A549 (cell line): ENCODE measurements at regions not wholly inside any gene's neighbourhood (a gene's known extent, or its start where the extent isn't known, plus 50 kb on each side); places are given as distances from the start of the nearest gene placed in this dataset.

ENCODE experiments used
- EP300 ChIP-seq, 2 experiments: fragments of >200 bp; sonication (Bioruptor Twin); formaldehyde crosslinking; IDR thresholded peaks; 2 replicates in 1 of 2; 3 replicates in 1 of 2; pipeline ENCODE4 v1.6.1; 2016 to 2017
- MYC ChIP-seq: IDR thresholded peaks from 2 replicates; pipeline ENCODE4 v1.6.1; 2012; ENCODE audit warnings: mild to moderate bottlenecking, inconsistent platforms, low read length, improper control_type of control experiment, borderline replicate concordance
- NFE2L2 ChIP-seq: fragments of 150-350 bp; conservative IDR thresholded peaks from 2 replicates; pipeline ENCODE4 v1.6.1; 2014; ENCODE audit warnings: low read length
- POLR2A ChIP-seq: IDR thresholded peaks from 2 replicates; pipeline ENCODE4 v1.6.1; 2012; ENCODE audit warnings: mild to moderate bottlenecking, low read length
- RAD21 ChIP-seq, 2 experiments: fragments of >200 bp in 1 of 2; sonication (Bioruptor Twin) in 1 of 2; formaldehyde crosslinking in 1 of 2; IDR thresholded peaks in 1 of 2; conservative IDR thresholded peaks in 1 of 2; 2 replicates in 1 of 2; 3 replicates in 1 of 2; pipeline ENCODE4 v1.6.1; 2012 to 2018; ENCODE audit warnings: inconsistent platforms in 1 of 2
- RFX5 ChIP-seq: fragments of 450-650 bp; IDR thresholded peaks from 2 replicates; pipeline ENCODE4 v1.7.1; 2014; ENCODE audit warnings: antibody characterized with exemption, mild to moderate bottlenecking, moderate library complexity
- SMC3 ChIP-seq: fragments of >200 bp; sonication (Bioruptor Twin); formaldehyde crosslinking; IDR thresholded peaks from 3 replicates; pipeline ENCODE4 v1.6.1; 2018; ENCODE audit warnings: inconsistent platforms
- TF ChIP-seq, protein P1 (sequence below): fragments of >200 bp; sonication (Bioruptor Twin); formaldehyde crosslinking; IDR thresholded peaks from 3 replicates; pipeline ENCODE4 v1.5.1; 2016
- TF ChIP-seq, protein P2 (sequence below): IDR thresholded peaks from 2 replicates; pipeline ENCODE4 v1.6.1; 2012
- TF ChIP-seq, protein P3 (sequence below): fragments of 200-600 bp; sonication (generic); IDR thresholded peaks from 2 replicates; pipeline ENCODE4 v1.6.1; 2016; ENCODE audit warnings: antibody characterized with exemption, mild to moderate bottlenecking, moderate library complexity

DNA sequence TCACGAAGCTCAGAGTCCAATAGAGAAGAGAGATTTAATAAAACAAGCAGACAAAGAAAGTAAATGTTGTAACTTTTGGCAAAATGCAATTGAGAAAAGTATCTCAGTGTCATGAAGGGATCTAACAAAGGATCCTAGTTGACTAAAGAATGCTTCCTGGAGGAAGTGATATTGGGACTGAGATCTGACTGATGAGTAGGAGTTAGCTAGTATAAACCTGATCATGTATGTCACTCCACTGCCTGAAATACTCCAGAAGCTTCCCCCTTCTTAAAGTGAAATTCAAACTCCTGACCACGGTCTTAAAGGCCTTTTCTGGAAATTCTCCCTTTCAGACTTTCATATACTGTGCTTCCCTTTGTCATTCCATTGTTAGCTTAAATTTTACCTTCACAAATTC, 1102.4 kb upstream of the ZEB2 start:
- TF ChIP-seq, protein P1, sequence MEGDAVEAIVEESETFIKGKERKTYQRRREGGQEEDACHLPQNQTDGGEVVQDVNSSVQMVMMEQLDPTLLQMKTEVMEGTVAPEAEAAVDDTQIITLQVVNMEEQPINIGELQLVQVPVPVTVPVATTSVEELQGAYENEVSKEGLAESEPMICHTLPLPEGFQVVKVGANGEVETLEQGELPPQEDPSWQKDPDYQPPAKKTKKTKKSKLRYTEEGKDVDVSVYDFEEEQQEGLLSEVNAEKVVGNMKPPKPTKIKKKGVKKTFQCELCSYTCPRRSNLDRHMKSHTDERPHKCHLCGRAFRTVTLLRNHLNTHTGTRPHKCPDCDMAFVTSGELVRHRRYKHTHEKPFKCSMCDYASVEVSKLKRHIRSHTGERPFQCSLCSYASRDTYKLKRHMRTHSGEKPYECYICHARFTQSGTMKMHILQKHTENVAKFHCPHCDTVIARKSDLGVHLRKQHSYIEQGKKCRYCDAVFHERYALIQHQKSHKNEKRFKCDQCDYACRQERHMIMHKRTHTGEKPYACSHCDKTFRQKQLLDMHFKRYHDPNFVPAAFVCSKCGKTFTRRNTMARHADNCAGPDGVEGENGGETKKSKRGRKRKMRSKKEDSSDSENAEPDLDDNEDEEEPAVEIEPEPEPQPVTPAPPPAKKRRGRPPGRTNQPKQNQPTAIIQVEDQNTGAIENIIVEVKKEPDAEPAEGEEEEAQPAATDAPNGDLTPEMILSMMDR: no peak
- TF ChIP-seq RFX5 (no peak), EP300 (IDR thresholded peaks at IDR 0.05) (no peak), MYC (no peak), RAD21 (conservative IDR thresholded peaks at IDR 0.05 in 1 of 2, IDR thresholded peaks at IDR 0.05 in 1 of 2) (no peak), NFE2L2 (no peak), SMC3 (no peak), POLR2A (no peak)
- TF ChIP-seq, protein P2, sequence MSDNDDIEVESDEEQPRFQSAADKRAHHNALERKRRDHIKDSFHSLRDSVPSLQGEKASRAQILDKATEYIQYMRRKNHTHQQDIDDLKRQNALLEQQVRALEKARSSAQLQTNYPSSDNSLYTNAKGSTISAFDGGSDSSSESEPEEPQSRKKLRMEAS: no peak
- TF ChIP-seq, protein P3, sequence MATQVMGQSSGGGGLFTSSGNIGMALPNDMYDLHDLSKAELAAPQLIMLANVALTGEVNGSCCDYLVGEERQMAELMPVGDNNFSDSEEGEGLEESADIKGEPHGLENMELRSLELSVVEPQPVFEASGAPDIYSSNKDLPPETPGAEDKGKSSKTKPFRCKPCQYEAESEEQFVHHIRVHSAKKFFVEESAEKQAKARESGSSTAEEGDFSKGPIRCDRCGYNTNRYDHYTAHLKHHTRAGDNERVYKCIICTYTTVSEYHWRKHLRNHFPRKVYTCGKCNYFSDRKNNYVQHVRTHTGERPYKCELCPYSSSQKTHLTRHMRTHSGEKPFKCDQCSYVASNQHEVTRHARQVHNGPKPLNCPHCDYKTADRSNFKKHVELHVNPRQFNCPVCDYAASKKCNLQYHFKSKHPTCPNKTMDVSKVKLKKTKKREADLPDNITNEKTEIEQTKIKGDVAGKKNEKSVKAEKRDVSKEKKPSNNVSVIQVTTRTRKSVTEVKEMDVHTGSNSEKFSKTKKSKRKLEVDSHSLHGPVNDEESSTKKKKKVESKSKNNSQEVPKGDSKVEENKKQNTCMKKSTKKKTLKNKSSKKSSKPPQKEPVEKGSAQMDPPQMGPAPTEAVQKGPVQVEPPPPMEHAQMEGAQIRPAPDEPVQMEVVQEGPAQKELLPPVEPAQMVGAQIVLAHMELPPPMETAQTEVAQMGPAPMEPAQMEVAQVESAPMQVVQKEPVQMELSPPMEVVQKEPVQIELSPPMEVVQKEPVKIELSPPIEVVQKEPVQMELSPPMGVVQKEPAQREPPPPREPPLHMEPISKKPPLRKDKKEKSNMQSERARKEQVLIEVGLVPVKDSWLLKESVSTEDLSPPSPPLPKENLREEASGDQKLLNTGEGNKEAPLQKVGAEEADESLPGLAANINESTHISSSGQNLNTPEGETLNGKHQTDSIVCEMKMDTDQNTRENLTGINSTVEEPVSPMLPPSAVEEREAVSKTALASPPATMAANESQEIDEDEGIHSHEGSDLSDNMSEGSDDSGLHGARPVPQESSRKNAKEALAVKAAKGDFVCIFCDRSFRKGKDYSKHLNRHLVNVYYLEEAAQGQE: no peak
